Parathyroid adenoma (tissue), 2 donors: ENCODE measurements at regions not wholly inside any gene's neighbourhood (a gene's known extent, or its start where the extent isn't known, plus 50 kb on each side); places are given as distances from the start of the nearest gene placed in this dataset.

Source experiments
- H2AFZ ChIP-seq: fragments of 300-600 bp; sonication (generic); one replicate; pipeline ENCODE4 v1.7.0; 2017; ENCODE audit warnings: antibody characterized with exemption, mild to moderate bottlenecking
- H3K27ac ChIP-seq: fragments of 300-600 bp; sonication (generic); one replicate; pipeline ENCODE4 v1.7.0; 2017
- H3K27me3 ChIP-seq: fragments of 300-600 bp; sonication (generic); one replicate; pipeline ENCODE4 v1.7.0; 2017; ENCODE audit warnings: low read length; ENCODE audit not compliant: control insufficient read depth, insufficient read depth
- H3K36me3 ChIP-seq: fragments of 300-600 bp; sonication (generic); one replicate; pipeline ENCODE4 v1.7.0; 2017; ENCODE audit warnings: low read length; ENCODE audit not compliant: control insufficient read depth, insufficient read depth
- H3K4me1 ChIP-seq: fragments of 300-600 bp; sonication (generic); one replicate; pipeline ENCODE4 v1.7.0; 2017; ENCODE audit warnings: control low read depth
- H3K4me2 ChIP-seq: fragments of 300-600 bp; sonication (generic); one replicate; pipeline ENCODE4 v1.7.0; 2017; ENCODE audit warnings: low read length
- H3K4me3 ChIP-seq: fragments of 300-600 bp; sonication (generic); one replicate; pipeline ENCODE4 v1.7.0; 2017; ENCODE audit warnings: low read depth, low read length
- H3K79me2 ChIP-seq: fragments of 300-600 bp; sonication (generic); one replicate; pipeline ENCODE4 v1.7.0; 2017; ENCODE audit warnings: control low read depth
- H3K9ac ChIP-seq: fragments of 300-600 bp; sonication (generic); one replicate; pipeline ENCODE4 v1.7.0; 2017; ENCODE audit warnings: mild to moderate bottlenecking
- H3K9me3 ChIP-seq: fragments of 300-600 bp; sonication (generic); one replicate; pipeline ENCODE4 v1.7.0; 2017; ENCODE audit warnings: low read length; ENCODE audit not compliant: control insufficient read depth
- CTCF ChIP-seq: fragments of 300-600 bp; sonication (generic); IDR thresholded peaks from one replicate; pipeline ENCODE4 v1.7.0; 2017; ENCODE audit warnings: antibody characterized with exemption, mild to moderate bottlenecking
- donor health status: primary hyperparathyroidism.

DNA sequence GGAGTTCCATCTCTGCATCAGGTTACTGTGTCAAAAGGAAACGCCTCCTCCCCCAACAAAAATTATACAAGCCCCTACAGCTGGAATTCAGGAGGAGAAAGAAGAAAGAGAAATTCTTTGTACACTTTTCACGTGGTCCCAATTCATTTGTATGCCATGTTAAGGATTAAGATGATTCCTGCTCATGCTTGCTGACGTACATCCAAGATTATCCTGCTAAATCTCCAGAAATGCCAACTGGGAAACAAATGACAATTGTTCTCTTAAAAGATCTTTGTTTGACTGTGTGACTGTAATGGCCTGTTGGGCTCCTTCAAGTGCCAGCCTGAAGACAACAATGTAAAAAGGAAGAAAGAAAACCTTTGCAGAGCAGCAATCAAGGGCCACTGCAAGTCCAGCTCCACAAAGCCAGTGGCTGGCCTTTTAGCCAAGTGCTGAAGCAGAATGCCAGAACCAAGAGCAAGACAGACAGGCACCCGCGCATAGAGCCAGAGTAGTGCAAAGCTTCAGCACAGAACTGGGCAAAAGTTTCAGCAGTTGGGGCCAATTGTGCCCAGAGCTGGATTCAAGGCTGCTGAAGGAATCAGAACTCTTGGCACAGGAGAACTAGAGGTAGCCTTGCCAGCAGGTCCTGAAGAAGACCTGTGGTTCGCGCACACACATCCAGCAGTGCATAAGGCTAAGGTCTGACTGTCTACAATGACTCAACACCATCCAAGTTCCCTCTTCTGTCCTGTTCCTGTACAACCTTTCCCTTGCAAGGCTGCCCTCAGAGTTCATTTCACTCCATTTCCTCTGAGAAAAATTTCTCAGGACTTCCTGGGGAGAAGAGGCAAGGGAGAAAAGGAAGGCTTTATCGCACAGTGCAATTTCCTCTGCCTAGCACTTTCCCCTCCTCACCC, 209.7 kb upstream of the BMP4 start:
- Histone ChIP-seq H2AFZ (no peak overlapping the region), H3K4me1 (no peaks in the 10 kb centered on the region)
- TF ChIP-seq CTCF: no peak

DNA sequence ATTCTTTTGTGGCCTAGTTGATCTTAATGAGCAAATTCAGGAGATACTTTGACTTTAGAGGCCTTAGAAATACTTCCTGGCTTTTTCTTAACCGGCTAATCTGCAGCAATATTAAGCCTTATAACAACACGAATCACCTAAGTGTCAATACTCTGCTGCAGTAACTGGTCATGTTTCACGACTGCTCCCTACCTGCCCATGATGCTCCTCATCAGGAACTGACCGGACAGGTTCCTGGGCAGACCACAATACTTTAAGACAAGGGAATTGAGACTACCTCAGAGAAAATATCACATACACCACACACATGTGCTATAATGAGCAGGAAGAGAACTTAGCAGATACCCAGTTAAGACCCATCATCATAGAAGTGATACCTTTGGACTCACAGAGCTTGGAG, 211.9 kb upstream of the BMP4 start:
- Histone ChIP-seq H3K36me3 (no peaks in the 10 kb centered on the region), H3K27ac (no peak overlapping the region), H2AFZ (no peak overlapping the region), H3K9ac (no peak overlapping the region), H3K4me2 (no peak overlapping the region), H3K9me3 (no peaks in the 10 kb centered on the region), H3K79me2 (no peaks in the 10 kb centered on the region), H3K4me1 (no peaks in the 10 kb centered on the region), H3K4me3 (no peak overlapping the region), H3K27me3 (no peaks in the 10 kb centered on the region)
- no peak for TF ChIP-seq CTCF

More for the DNA sequence above, 209.7 kb upstream of the BMP4 start:
- Histone ChIP-seq H3K9me3 (no peaks in the 10 kb centered on the region), H3K36me3 (no peaks in the 10 kb centered on the region), H3K27ac (no peak overlapping the region), H3K4me3 (no peak overlapping the region), H3K4me2 (no peak overlapping the region), H3K27me3 (no peaks in the 10 kb centered on the region), H3K9ac (no peak overlapping the region), H3K79me2 (no peaks in the 10 kb centered on the region)

GRCh38 chr14:54169254-54169924, 212.8 kb upstream of the BMP4 start:
- Histone ChIP-seq H3K27me3 (no peaks in the 10 kb centered on the region), H3K36me3 (no peaks in the 10 kb centered on the region), H2AFZ (no peak overlapping the region), H3K79me2 (no peaks in the 10 kb centered on the region), H3K9me3 (no peaks in the 10 kb centered on the region), H3K4me1 (no peaks in the 10 kb centered on the region), H3K4me3 (no peak overlapping the region), H3K27ac (no peak overlapping the region), H3K4me2 (no peak overlapping the region), H3K9ac (no peak overlapping the region)
- no peak for TF ChIP-seq CTCF

DNA sequence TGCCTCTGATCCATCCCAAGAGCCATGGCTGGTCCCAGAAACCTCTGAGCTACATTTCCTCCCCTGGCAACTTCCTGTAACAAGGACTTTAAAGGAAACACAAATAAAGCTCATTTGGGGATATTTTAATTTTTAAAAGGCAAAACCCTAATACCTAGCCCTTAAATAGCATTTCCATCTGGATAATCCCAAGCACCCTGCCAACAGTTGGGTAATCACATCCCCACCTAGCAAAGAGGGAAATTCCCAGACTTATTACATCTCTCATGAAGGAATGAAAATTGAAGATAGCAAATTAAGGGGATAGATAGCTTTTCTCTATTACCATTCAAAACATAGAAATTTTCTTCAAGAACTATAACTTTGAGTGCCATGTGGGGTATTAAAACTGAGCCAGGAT, 213.7 kb upstream of the BMP4 start:
- H3K4me3 ChIP-seq: no peak overlapping the region

More for the DNA sequence above, 213.7 kb upstream of the BMP4 start:
- H3K36me3 ChIP-seq: no peaks in the 10 kb centered on the region
- H3K9ac ChIP-seq: no peak overlapping the region
- no peak overlapping the region for H2AFZ ChIP-seq
- no peak overlapping the region for H3K27ac ChIP-seq
- H3K4me2 ChIP-seq: no peak overlapping the region
- no peaks in the 10 kb centered on the region for H3K79me2 ChIP-seq
- no peaks in the 10 kb centered on the region for H3K27me3 ChIP-seq
- no peaks in the 10 kb centered on the region for H3K4me1 ChIP-seq
- TF ChIP-seq CTCF: no peak
- H3K9me3 ChIP-seq: no peaks in the 10 kb centered on the region
